Neural crest cell (in vitro differentiated cells): ENCODE measurements at regions not wholly inside any gene's neighbourhood (a gene's known extent, or its start where the extent isn't known, plus 50 kb on each side); places are given as distances from the start of the nearest gene placed in this dataset.

ENCODE experiments used
- DNase-seq: peaks from one replicate; pipeline ENCODE4 v3.0.0; 2021; ENCODE audit warnings: low read depth, mixed read lengths, low spot score
- H3K27ac Mint-ChIP-seq: one replicate; pipeline ENCODE4 v1.8.0; 2021; ENCODE audit warnings: mild to moderate bottlenecking, mixed read lengths; ENCODE audit not compliant: unreplicated experiment
- H3K27me3 Mint-ChIP-seq: 2 replicates; pipeline ENCODE4 v1.8.0; 2021; ENCODE audit warnings: low read depth, mild to moderate bottlenecking, mixed read lengths
- H3K36me3 Mint-ChIP-seq: 2 replicates; pipeline ENCODE4 v1.8.0; 2021; ENCODE audit warnings: low read depth, mild to moderate bottlenecking, mixed read lengths
- H3K4me1 Mint-ChIP-seq: 2 replicates; pipeline ENCODE4 v1.8.0; 2021; ENCODE audit warnings: mixed read lengths
- H3K4me3 Mint-ChIP-seq: one replicate; pipeline ENCODE4 v1.8.0; 2021; ENCODE audit warnings: mild to moderate bottlenecking, mixed read lengths
- H3K9me3 Mint-ChIP-seq: 2 replicates; pipeline ENCODE4 v1.8.0; 2021; ENCODE audit warnings: mixed read lengths
- TF ChIP-seq, protein P1 (sequence below): fragments of 200-600 bp; sonication (generic); conservative IDR thresholded peaks from 2 replicates; pipeline ENCODE4 v1.5.0; 2021; ENCODE audit warnings: antibody characterized with exemption, mild to moderate bottlenecking

DNA sequence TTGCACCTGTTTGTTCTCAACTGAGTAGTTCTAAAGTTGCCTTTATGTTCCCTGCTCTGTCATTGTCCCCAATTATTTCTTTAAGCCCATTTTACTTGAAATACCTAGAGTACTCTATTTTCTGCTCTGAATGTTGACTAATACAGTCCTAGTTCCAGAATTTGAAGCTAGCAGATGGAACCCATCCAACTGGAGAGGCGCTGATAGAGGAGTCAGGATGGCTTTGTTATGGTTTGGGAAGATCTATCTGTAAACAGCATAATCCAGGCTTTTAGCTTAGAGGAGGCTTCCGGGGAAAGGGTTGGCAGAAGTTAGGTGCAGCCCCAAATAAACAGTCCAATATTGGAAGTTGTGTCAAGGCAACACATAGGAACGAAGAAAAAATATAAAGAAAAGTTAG, 927.7 kb downstream of the TFAP2A start:
- Mint-ChIP-seq H3K36me3 (no peaks in the 10 kb centered on the region), H3K27me3 (no peaks in the 10 kb centered on the region), H3K9me3 (peaks cover 5% of the 10 kb centered on the region), H3K27ac (no peak overlapping the region), H3K4me1 (no peaks in the 10 kb centered on the region), H3K4me3 (no peak overlapping the region)
- no peak for DNase-seq
- TF ChIP-seq, protein P1, sequence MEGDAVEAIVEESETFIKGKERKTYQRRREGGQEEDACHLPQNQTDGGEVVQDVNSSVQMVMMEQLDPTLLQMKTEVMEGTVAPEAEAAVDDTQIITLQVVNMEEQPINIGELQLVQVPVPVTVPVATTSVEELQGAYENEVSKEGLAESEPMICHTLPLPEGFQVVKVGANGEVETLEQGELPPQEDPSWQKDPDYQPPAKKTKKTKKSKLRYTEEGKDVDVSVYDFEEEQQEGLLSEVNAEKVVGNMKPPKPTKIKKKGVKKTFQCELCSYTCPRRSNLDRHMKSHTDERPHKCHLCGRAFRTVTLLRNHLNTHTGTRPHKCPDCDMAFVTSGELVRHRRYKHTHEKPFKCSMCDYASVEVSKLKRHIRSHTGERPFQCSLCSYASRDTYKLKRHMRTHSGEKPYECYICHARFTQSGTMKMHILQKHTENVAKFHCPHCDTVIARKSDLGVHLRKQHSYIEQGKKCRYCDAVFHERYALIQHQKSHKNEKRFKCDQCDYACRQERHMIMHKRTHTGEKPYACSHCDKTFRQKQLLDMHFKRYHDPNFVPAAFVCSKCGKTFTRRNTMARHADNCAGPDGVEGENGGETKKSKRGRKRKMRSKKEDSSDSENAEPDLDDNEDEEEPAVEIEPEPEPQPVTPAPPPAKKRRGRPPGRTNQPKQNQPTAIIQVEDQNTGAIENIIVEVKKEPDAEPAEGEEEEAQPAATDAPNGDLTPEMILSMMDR, result no peak

DNA sequence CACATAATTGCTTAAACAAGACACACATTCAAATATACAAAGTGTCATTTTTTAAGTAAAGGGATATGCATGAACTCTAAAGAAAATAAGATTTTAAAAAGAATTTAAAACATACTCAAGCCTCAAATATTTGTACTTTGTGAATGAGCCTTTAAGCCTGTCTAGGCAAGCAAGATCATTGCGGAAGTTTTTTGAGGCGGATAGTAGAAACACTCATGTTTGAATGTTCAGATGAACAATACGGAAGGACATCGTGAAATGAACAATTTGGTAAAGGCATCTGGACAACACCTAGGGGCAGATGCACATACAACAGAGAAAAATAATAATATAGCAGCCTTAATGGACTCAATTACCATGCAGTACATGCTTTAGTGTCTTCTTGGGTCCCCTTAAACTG, 928.9 kb downstream of the TFAP2A start:
- TF ChIP-seq, protein P1, result no peak
- no peak overlapping the region for H3K4me3 Mint-ChIP-seq
- no peak overlapping the region for H3K27ac Mint-ChIP-seq
- peaks cover 8% of the 10 kb centered on the region for H3K9me3 Mint-ChIP-seq
- H3K4me1 Mint-ChIP-seq, result peaks cover 4% of the 10 kb centered on the region
- H3K27me3 Mint-ChIP-seq, result no peaks in the 10 kb centered on the region
- peaks cover 3% of the 10 kb centered on the region for H3K36me3 Mint-ChIP-seq
- DNase-seq, result no peak

DNA sequence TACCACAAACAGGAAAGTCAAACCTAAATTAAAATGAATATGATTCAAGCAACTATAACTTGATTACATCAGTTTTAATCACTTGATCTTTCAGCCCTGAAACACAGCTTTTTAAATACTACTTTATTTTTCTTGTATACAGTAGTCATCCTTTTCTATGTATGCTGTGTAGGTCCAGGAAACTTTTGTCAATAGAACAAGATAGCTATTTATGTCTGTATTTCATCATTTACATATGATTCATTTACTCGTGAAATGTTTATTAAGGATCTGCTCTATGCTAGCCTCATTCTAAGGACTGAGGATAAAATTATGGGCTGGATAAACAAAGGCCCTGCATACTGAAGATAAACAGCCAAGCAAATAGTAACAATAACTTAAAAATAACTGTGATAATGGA, 930.2 kb downstream of the TFAP2A start:
- peaks cover 4% of the 10 kb centered on the region for H3K4me1 Mint-ChIP-seq
- TF ChIP-seq, protein P1, result no peak
- no peaks in the 10 kb centered on the region for H3K27me3 Mint-ChIP-seq
- peaks cover 3% of the 10 kb centered on the region for H3K36me3 Mint-ChIP-seq
- peaks cover 8% of the 10 kb centered on the region for H3K9me3 Mint-ChIP-seq
- no peak overlapping the region for H3K27ac Mint-ChIP-seq
- no peak for DNase-seq
- H3K4me3 Mint-ChIP-seq, result no peak overlapping the region

DNA sequence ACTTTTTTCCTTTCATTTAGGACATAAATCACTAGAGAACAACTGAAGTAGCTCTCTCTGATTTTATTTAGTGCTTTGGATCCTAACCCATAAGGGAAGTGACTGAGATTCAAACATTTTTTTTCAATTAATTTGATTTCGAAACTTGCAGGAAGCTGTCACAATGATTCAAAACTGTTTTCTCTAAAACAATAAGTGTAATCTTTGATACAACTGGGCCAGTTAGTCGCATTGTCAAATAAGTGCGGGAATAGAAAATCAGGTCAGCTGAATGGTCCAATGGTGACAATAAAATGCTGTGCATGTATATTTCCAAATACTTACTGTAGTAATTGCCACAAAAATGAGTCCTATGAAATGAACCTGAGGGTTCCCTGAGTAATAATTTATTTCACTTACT, 930.8 kb downstream of the TFAP2A start:
- TF ChIP-seq, protein P1, result no peak
- H3K27ac Mint-ChIP-seq, result no peak overlapping the region
- no peaks in the 10 kb centered on the region for H3K27me3 Mint-ChIP-seq
- peaks cover 3% of the 10 kb centered on the region for H3K36me3 Mint-ChIP-seq
- peaks cover 14% of the 10 kb centered on the region for H3K9me3 Mint-ChIP-seq
- no peak for DNase-seq
- peaks cover 9% of the 10 kb centered on the region for H3K4me1 Mint-ChIP-seq
- no peak overlapping the region for H3K4me3 Mint-ChIP-seq

DNA sequence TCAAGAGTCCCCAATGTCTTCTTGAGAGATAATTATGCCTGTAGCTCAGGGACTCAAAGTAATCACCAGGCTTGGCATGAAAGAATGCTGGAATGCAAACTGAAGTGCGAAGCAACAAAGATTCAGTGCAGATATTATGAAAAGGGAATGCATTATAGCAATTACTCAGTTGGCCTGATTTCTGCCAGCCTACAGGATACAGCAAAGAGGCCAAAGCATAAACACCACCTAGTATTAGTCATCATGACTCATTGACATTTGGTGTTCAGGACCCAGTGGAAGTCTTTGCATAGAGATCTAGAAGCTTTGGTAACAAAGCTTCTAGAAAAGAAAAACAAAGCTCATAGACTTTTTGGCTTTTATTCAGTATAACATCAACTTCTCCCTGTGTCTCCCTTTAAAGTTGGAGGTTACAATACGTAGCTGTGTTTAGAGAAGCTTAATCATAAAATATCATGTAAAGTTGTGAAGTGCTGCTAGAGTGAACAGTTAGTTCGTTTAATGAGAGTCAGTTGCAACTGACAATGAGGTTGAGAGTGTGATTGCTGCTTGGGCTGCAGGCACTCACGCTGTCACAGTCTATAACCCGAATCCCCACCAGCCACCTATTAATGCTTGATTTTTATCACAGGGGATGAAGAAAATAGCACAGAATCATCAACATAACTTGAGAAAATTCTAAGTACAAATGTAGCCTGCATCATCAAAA, 932.7 kb downstream of the TFAP2A start:
- TF ChIP-seq, protein P1, result no peak
- DNase-seq, result no peak
- peaks cover 14% of the 10 kb centered on the region for H3K4me1 Mint-ChIP-seq
- no peak overlapping the region for H3K27ac Mint-ChIP-seq
- H3K27me3 Mint-ChIP-seq, result no peaks in the 10 kb centered on the region
- H3K4me3 Mint-ChIP-seq, result no peak overlapping the region
- H3K36me3 Mint-ChIP-seq, result peaks cover 6% of the 10 kb centered on the region
- H3K9me3 Mint-ChIP-seq, result peaks cover 11% of the 10 kb centered on the region
